ENCODE measurements at regions not wholly inside any gene's neighbourhood (a gene's known extent, or its start where the extent isn't known, plus 50 kb on each side); places are given as distances from the start of the nearest gene placed in this dataset.

DNA sequence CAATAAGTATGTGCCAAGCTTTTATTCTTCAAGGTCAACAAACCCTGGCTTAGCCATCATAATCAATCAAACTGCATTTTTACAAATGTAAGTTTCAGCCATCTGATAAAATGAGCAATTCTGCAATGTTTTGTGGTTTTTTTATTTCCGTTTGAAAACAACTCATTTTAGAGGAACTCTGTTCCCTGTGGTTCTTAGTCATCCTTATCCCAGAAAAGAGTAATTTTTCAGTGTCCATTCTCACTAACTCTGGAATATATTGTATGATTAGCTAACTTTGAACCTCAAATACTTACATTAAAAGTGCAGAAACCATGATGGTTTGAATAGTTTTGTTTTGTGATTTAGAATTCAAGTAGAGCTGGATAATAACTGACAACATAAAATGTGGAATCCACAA, 87.6 kb downstream of the IRS2 start:
- no peaks in the 10 kb centered on the region for H3K9me3 ChIP-seq (ENCODE audit: insufficient read depth, low read depth, low read length)
- H3K4me2 ChIP-seq (ENCODE audit: low read length): peak overlapping the region; percentile 16
- H3K27ac Mint-ChIP-seq (ENCODE audit: unreplicated experiment): no peak overlapping the region
- H3K4me3 ChIP-seq (ENCODE audit: insufficient read depth, low read depth, low read length): no peak overlapping the region
- peaks cover 13% of the 10 kb centered on the region for H3K27me3 ChIP-seq (ENCODE audit: insufficient read depth, low read length)
- no peak overlapping the region for H3K4me3 Mint-ChIP-seq (ENCODE audit: unreplicated experiment)
- H3K27me3 Mint-ChIP-seq (ENCODE audit: low read depth, unreplicated experiment): peaks cover 2% of the 10 kb centered on the region
- no peak overlapping the region for H3K27ac ChIP-seq (ENCODE audit: low read depth, low read length)
- H3K79me2 ChIP-seq (ENCODE audit: insufficient read depth, low read length): no peaks in the 10 kb centered on the region
- no peak for TF ChIP-seq EZH2 (IDR thresholded peaks at IDR 0.05; ENCODE audit: insufficient read depth, low read length)
- TF ChIP-seq, protein P1, sequence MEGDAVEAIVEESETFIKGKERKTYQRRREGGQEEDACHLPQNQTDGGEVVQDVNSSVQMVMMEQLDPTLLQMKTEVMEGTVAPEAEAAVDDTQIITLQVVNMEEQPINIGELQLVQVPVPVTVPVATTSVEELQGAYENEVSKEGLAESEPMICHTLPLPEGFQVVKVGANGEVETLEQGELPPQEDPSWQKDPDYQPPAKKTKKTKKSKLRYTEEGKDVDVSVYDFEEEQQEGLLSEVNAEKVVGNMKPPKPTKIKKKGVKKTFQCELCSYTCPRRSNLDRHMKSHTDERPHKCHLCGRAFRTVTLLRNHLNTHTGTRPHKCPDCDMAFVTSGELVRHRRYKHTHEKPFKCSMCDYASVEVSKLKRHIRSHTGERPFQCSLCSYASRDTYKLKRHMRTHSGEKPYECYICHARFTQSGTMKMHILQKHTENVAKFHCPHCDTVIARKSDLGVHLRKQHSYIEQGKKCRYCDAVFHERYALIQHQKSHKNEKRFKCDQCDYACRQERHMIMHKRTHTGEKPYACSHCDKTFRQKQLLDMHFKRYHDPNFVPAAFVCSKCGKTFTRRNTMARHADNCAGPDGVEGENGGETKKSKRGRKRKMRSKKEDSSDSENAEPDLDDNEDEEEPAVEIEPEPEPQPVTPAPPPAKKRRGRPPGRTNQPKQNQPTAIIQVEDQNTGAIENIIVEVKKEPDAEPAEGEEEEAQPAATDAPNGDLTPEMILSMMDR (IDR thresholded peaks at IDR 0.05; ENCODE audit: insufficient read depth, low read depth, low read length): no peak
- no peaks in the 10 kb centered on the region for H4K20me1 ChIP-seq (ENCODE audit: insufficient read depth, low read length)
- H3K4me1 Mint-ChIP-seq (ENCODE audit: low read depth, unreplicated experiment): peaks cover 18% of the 10 kb centered on the region
- H3K9me3 Mint-ChIP-seq (ENCODE audit: unreplicated experiment): peaks cover 4% of the 10 kb centered on the region
- no peak overlapping the region for H3K9ac ChIP-seq (ENCODE audit: low read length)
- DNase-seq (ENCODE audit: low read depth) (peak; percentile 91), FAIRE-seq (peak; percentile 86)
- no peaks in the 10 kb centered on the region for H3K36me3 ChIP-seq (ENCODE audit: insufficient read depth, low read length)
- H2AFZ ChIP-seq (ENCODE audit: low read depth, low read length): no peak overlapping the region
- H3K4me1 ChIP-seq (ENCODE audit: insufficient read depth, low read length): peaks cover 13% of the 10 kb centered on the region
- no peaks in the 10 kb centered on the region for H3K36me3 Mint-ChIP-seq (ENCODE audit: low read depth, unreplicated experiment)

GRCh38 chr13:109697936-109698335, 88.4 kb downstream of the IRS2 start:
- H3K27me3 ChIP-seq (ENCODE audit: insufficient read depth, low read length): peaks cover 13% of the 10 kb centered on the region
- FAIRE-seq: no peak
- Mint-ChIP-seq H3K4me3 (ENCODE audit: unreplicated experiment) (no peak overlapping the region), H3K4me1 (ENCODE audit: low read depth, unreplicated experiment) (peaks cover 18% of the 10 kb centered on the region), H3K36me3 (ENCODE audit: low read depth, unreplicated experiment) (no peaks in the 10 kb centered on the region), H3K27ac (ENCODE audit: unreplicated experiment) (no peak overlapping the region), H3K27me3 (ENCODE audit: low read depth, unreplicated experiment) (peaks cover 2% of the 10 kb centered on the region), H3K9me3 (ENCODE audit: unreplicated experiment) (no peaks in the 10 kb centered on the region)
- TF ChIP-seq, protein P1 (IDR thresholded peaks at IDR 0.05; ENCODE audit: insufficient read depth, low read depth, low read length): no peak
- no peak for TF ChIP-seq EZH2 (IDR thresholded peaks at IDR 0.05; ENCODE audit: insufficient read depth, low read length)
- H4K20me1 ChIP-seq (ENCODE audit: insufficient read depth, low read length): no peaks in the 10 kb centered on the region
- H3K4me1 ChIP-seq (ENCODE audit: insufficient read depth, low read length): peaks cover 13% of the 10 kb centered on the region
- H3K27ac ChIP-seq (ENCODE audit: low read depth, low read length): no peak overlapping the region
- H3K9ac ChIP-seq (ENCODE audit: low read length): no peak overlapping the region
- no peaks in the 10 kb centered on the region for H3K9me3 ChIP-seq (ENCODE audit: insufficient read depth, low read depth, low read length)
- H3K79me2 ChIP-seq (ENCODE audit: insufficient read depth, low read length): no peaks in the 10 kb centered on the region
- H3K4me3 ChIP-seq (ENCODE audit: insufficient read depth, low read depth, low read length): no peak overlapping the region
- no peak for DNase-seq (ENCODE audit: low read depth)
- H2AFZ ChIP-seq (ENCODE audit: low read depth, low read length): no peak overlapping the region
- H3K36me3 ChIP-seq (ENCODE audit: insufficient read depth, low read length): no peaks in the 10 kb centered on the region
- H3K4me2 ChIP-seq (ENCODE audit: low read length): no peak overlapping the region

DNA sequence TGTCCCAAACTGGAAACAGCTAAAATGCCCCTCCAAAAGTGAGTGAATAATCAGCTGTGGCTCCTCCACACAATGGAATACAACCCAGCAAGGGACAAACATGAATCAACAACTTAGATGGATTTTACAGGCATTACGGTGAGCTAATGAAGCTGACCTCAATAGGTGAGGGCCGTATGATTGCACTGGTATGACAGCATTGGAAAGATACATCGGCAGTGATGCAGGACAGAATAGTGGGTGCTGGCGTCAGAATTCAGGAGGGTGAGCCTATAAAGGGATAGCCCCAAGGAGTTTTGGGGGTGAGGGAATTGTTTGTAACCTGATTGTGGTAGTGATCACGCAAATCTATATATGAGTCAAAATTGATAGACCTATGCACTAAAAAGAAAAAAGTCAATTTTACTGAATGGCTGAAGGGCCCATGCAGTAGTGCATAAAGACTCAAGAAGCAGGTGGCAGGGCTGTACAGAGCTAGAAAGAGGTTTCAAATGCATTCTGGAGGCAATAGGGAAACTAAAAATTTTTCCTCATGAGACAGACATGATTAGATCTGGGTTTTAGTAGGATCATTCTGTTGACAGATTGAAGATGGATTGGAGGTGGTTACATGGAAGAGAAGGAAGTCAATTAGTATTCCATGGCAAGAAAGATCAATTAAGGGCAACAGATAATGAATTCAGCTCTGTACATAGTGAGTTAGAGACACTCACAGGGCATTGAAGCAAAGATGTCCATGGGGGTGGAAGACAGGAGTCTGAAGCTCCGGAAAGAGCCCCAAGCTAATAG, 90.8 kb downstream of the IRS2 start:
- H3K4me1 Mint-ChIP-seq (ENCODE audit: low read depth, unreplicated experiment): peaks cover 17% of the 10 kb centered on the region
- TF ChIP-seq, protein P1 (IDR thresholded peaks at IDR 0.05; ENCODE audit: insufficient read depth, low read depth, low read length): no peak
- no peak for TF ChIP-seq EZH2 (IDR thresholded peaks at IDR 0.05; ENCODE audit: insufficient read depth, low read length)
- Histone ChIP-seq H3K9me3 (ENCODE audit: insufficient read depth, low read depth, low read length) (no peaks in the 10 kb centered on the region), H4K20me1 (ENCODE audit: insufficient read depth, low read length) (no peaks in the 10 kb centered on the region), H3K27me3 (ENCODE audit: insufficient read depth, low read length) (peaks cover 13% of the 10 kb centered on the region), H3K4me2 (ENCODE audit: low read length) (no peak overlapping the region), H2AFZ (ENCODE audit: low read depth, low read length) (no peak overlapping the region), H3K27ac (ENCODE audit: low read depth, low read length) (no peak overlapping the region), H3K4me1 (ENCODE audit: insufficient read depth, low read length) (peaks cover 13% of the 10 kb centered on the region), H3K79me2 (ENCODE audit: insufficient read depth, low read length) (no peaks in the 10 kb centered on the region), H3K9ac (ENCODE audit: low read length) (no peak overlapping the region), H3K4me3 (ENCODE audit: insufficient read depth, low read depth, low read length) (no peak overlapping the region), H3K36me3 (ENCODE audit: insufficient read depth, low read length) (no peaks in the 10 kb centered on the region)
- no peak overlapping the region for H3K27ac Mint-ChIP-seq (ENCODE audit: unreplicated experiment)
- H3K9me3 Mint-ChIP-seq (ENCODE audit: unreplicated experiment): no peaks in the 10 kb centered on the region
- H3K36me3 Mint-ChIP-seq (ENCODE audit: low read depth, unreplicated experiment): no peaks in the 10 kb centered on the region
- H3K27me3 Mint-ChIP-seq (ENCODE audit: low read depth, unreplicated experiment): peaks cover 2% of the 10 kb centered on the region
- DNase-seq (ENCODE audit: low read depth) (no peak), FAIRE-seq (no peak)
- H3K4me3 Mint-ChIP-seq (ENCODE audit: unreplicated experiment): no peak overlapping the region
